ENCODE measurements at regions not wholly inside any gene's neighbourhood (a gene's known extent, or its start where the extent isn't known, plus 50 kb on each side); places are given as distances from the start of the nearest gene placed in this dataset.
"Not testable (repeated sequence)": the region's sequence is repeated elsewhere in the genome, so short reads cannot be mapped to it uniquely, and the experiment has no call there.

- DNase-seq, result no peak
Observed at GRCh38 chr16:75928295-75928694, 202.0 kb upstream of the CPHXL start.

GRCh38 chr16:75929046-75929445 lies 202.8 kb upstream of the CPHXL start:
- no peak for DNase-seq

- peak; percentile 3 for DNase-seq
Observed at GRCh38 chr16:75931043-75931442, 204.8 kb upstream of the CPHXL start.

GRCh38 chr16:75931970-75932369 lies 205.7 kb upstream of the CPHXL start:
- DNase-seq, result no peak

GRCh38 chr16:75938818-75939217 lies 212.5 kb upstream of the CPHXL start:
- no peak for DNase-seq

- no peak for DNase-seq
Observed at GRCh38 chr16:75942351-75942750, 216.1 kb upstream of the CPHXL start.

- DNase-seq, result no peak
Observed at GRCh38 chr16:75942936-75943335, 216.6 kb upstream of the CPHXL start.

- no peak for DNase-seq
Observed at GRCh38 chr16:75943705-75944514, 217.6 kb upstream of the CPHXL start.

GRCh38 chr16:75945916-75946457 lies 219.7 kb upstream of the CPHXL start:
- no peak for DNase-seq

- DNase-seq, result no peak
Observed at GRCh38 chr16:75947626-75948239, 221.4 kb upstream of the CPHXL start.

GRCh38 chr16:75948441-75948840 lies 222.2 kb upstream of the CPHXL start:
- no peak for DNase-seq

GRCh38 chr16:75948886-75949285 lies 222.6 kb upstream of the CPHXL start:
- DNase-seq, result no peak

- no peak for DNase-seq
Observed at GRCh38 chr16:75952124-75952523, 225.8 kb upstream of the CPHXL start.

GRCh38 chr16:75957870-75958269 lies 231.6 kb upstream of the CPHXL start:
- no peak for DNase-seq

- no peak for DNase-seq
Observed at GRCh38 chr16:75965504-75966374, 239.4 kb upstream of the CPHXL start.

- DNase-seq, result not testable (repeated sequence)
Observed at GRCh38 chr16:75969120-75969519, 242.8 kb upstream of the CPHXL start.

- DNase-seq, result no peak
Observed at GRCh38 chr16:75971334-75971733, 245.0 kb upstream of the CPHXL start.

- DNase-seq, result no peak
Observed at GRCh38 chr16:75983296-75983695, 257.0 kb upstream of the CPHXL start.

GRCh38 chr16:75983741-75984381 lies 257.6 kb upstream of the CPHXL start:
- DNase-seq, result no peak

GRCh38 chr16:75987323-75987722 lies 261.0 kb upstream of the CPHXL start:
- no peak for DNase-seq

GRCh38 chr16:75996491-75996890 lies 270.2 kb upstream of the CPHXL start:
- no peak for DNase-seq

GRCh38 chr16:75997606-75998005 lies 271.3 kb upstream of the CPHXL start:
- DNase-seq, result no peak

- DNase-seq, result no peak
Observed at GRCh38 chr16:76007645-76008044, 269.6 kb upstream of the CNTNAP4 start.

Measured in HCEC 1CT (cell line).